HG03139 (cell line): ENCODE measurements at regions not wholly inside any gene's neighbourhood (a gene's known extent, or its start where the extent isn't known, plus 50 kb on each side); places are given as distances from the start of the nearest gene placed in this dataset.

Experiments
- ATAC-seq: cut with Tn5 transposase; IDR thresholded peaks from one replicate; pipeline ENCODE4 v1.9.1; 2021; ENCODE audit not compliant: unreplicated experiment

DNA sequence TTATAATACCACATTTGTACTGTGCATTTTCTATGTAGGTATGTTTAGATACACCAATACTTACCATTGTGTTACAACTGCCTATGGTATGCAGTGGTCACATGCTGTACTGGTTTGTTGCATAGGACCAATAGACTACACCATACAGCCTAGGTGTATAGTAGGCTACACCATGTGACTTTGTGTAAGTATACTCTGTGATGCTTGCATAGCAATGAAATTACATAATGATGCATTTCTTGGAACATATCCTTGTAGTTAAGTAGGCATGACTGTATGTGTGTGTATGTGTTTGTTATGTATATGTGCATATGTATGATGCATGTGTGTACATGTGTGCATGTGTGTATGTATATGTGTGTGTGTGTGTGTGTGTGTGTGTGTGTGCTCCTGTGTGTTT, 157.6 kb downstream of the TDRD15 start:
- no peak for ATAC-seq

GRCh38 chr2:21281791-21282514, 158.2 kb downstream of the TDRD15 start:
- no peak for ATAC-seq

DNA sequence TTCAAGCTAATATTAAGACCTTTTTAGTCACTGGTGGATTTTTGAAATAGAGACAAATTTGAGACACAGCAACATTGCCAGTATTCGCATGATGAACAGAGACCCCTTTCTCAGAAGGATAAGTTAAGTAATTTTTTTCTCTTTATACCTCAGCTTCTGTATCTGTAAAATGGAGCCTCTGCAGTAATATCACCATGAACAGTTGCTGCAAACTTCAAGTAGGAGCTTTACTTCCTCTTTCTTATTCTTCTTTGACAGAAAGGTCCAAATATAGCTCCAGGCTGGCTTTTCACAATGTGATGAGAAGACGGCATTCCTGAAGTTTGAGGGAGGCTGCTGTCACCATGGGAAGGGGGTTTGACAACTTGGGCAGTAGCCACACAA, 158.7 kb downstream of the TDRD15 start:
- no peak for ATAC-seq

DNA sequence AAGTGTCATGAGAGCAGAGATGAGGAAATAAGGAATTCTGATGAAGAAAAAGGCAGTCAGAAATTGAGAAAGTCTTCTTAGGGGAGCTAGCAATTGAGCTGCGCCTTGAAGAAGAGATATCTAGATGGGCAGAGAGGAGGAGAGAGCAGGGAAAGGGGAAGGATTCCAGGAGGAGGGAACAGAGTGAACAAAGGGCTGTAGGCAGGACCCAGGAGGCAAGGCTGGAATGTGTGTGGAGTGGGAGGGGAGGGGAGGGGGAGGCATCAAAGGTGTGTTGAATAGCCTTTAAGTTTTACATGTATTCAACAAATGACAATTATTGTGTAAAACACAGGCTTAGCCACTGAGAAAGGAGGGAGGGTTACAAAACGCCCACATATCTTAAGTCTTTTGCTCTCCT, 164.5 kb downstream of the TDRD15 start:
- no peak for ATAC-seq

DNA sequence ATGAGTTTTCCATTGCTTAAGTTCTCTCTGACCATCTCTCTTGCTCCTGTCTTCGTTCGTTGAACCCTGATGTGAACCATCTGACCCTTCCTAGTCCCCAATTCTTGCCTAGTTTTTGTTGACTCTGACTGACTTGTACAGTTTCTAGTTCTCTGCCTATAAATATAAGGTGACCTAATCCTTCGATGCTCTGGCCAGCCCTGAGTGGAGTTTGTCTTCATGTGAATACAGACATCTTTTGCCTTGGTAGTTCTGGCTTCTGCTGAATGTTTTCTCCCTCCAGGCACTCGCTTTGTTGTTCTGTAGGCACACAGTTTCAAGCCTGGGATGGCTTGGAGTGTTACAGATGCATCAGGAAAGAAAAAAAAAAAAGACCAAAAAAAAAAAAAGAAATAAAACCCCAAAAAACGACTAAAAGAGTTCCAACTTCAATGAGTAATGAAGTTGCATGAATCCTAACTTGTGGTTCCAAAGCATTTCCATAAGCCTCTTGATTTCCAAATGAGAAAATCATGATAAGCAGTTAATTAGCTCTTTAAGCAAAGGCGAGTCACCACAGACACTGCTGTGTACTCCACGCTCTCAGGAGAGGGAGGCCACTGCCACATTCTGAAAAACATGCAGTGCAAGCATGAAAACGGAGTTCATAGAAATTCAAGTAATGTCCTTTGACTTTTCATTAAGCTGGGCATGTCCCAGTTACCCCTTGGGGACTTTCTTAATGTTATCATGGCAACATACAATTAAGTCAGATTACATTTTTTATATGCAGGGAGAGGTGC, 165.2 kb downstream of the TDRD15 start:
- ATAC-seq, result no peak

DNA sequence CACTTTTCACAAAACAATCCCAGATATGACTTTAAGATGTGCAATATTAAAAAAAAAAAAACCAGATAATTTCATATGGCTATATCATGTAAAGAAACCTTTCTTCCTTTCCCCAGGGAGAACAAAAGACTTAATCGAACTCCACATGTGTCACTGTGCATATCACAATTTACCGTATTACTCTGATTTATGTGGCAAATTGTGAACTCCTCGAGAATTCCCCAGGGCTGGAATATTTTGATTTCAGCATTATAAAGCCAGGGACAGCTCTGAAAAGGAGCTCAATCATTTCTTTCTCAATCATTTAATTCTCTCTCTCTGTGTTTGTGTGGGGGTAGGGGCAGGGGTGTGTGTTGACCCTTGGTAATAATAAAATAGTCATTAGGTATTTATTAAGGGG, 165.8 kb downstream of the TDRD15 start:
- ATAC-seq, result no peak

GRCh38 chr2:21289989-21290388, 166.2 kb downstream of the TDRD15 start:
- ATAC-seq, result no peak

DNA sequence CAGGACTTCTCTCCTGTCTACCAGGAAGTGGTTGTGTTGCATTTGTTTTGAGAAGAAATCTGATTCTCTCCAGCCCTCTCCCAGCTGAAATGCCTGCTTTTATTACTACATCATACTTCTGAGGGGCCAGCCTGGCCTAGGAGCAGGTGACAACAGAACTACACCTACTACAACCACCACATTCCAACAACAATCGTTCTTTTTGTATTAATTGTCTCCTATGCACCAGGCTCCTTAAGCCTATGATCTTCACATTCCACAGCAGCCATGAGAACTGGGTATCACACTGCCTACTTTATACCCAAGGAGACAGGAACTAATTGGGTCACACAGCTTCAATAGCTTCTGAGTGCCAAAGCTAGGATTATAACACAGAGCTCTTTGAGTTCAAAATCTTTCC, 167.7 kb downstream of the TDRD15 start:
- no peak for ATAC-seq

DNA sequence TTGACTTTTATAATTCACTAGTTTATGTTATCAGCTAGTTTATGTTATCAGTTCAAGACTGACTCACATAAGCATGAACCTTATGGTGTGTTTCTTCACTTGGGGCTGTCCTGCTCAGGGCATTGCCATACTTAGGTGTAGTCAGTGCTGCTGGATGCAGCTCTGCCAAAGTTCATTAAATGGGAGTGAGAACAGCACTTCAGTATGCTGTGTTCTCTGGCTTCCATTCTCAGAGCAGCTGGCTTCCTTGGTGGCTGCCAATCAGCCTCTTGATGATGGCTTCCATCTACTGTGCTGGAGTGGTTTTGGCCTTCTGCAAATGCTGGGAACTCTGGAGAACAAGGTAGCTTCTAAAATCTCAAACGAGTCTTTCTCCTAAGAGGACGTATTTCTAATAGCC, 170.7 kb downstream of the TDRD15 start:
- ATAC-seq, result no peak

GRCh38 chr2:21299411-21299810, 175.6 kb downstream of the TDRD15 start:
- no peak for ATAC-seq

GRCh38 chr2:21301871-21302455, 178.2 kb downstream of the TDRD15 start:
- ATAC-seq, result no peak

DNA sequence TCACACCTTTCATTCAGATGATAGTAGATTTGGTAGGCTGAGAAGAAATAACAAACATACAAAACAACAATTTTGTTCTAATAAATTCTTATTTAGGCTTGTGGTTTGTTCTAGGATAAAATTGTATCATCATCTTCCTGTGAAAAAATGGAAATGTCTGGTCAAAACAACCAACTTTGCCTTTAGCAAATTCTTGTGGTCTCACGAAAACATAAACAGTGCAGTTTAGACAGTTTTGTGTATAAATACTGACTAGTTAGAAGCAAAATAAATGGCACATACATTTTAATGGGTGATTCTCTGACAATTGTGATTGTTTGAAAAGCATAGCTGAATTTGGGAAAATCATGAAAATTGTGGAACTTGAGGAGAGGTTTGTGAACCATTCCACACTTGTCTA, 180.1 kb downstream of the TDRD15 start:
- ATAC-seq, result no peak

DNA sequence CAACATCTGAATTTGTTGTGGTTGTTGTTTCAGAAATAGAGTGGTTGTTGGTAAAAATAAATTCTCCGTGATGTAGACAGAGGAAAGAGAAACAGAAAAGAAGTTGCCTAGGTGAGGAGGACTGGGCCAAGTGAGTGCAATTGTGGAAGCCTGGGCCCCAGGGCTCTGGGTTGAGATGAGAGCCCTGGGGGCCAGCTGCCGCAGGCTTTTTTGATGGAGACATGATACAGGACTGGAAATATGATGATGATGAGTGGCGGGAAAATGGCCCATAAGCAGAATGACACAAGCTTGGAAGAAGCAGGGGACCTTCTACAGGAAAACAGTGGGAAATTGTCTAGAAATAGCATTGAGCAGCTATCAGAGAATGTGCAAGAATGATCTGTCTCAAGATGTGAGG, 181.8 kb downstream of the TDRD15 start:
- ATAC-seq, result no peak

DNA sequence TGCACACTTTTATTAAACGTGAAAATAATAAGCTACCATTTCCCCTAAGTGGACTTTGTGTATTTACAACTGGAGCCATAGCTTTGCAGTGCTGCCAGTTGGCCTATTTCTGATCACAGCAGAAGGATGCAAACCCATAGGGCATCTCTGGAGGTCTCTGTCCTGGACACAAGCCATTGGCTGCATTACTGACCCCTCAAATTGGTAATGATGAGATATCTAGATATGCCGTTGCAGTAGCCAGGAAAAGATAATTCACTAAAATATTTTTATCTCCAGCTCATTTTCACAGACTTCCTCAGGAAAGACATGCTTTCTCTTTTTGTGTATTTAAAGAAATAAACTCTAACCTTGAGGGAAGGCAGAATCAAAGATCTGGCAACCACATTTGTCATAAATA, 182.5 kb downstream of the TDRD15 start:
- ATAC-seq, result no peak

DNA sequence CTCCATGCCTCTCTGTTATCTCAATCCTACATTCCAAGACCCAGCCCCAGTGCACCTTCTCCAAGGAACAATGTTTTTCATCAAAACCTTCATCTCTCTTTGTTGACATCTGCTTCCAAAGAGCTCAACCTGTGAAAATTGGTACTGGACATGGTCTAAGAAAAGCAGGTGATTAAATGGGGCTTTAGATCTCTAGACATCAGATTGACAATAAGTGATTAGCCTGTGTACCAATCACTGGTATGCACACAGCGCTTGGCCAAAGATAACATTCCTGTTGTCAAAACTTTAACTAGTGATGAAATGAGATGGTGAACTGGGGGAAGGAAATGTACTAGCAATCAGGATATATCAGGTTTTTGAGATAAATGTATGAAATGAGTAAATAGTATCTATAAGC, 183.3 kb downstream of the TDRD15 start:
- ATAC-seq, result no peak

- no peak for ATAC-seq
Measured at GRCh38 chr2:21310493-21310892, 186.7 kb downstream of the TDRD15 start.

DNA sequence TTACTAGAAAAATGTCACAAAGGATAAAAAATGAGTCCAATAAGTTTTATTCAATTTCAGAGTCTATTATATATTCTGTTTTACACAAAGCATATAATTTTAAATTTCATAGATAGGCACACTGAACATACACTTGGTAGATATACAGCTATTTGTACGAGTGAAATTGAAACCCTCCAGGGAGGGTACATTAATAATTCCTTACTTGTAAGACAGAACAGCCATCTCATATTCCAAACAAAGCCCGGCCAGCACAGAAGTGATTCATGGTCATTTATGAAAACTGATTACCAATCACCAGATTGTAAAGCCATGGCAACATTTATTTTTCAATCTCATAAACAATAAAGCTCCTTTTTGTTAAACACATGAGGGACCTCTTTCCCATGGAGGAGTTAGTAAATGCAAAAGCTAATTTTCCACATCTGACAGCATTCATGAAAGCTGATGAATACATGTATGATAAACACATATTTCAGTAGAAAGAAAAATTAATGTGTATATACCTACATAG, 190.6 kb downstream of the TDRD15 start:
- no peak for ATAC-seq

DNA sequence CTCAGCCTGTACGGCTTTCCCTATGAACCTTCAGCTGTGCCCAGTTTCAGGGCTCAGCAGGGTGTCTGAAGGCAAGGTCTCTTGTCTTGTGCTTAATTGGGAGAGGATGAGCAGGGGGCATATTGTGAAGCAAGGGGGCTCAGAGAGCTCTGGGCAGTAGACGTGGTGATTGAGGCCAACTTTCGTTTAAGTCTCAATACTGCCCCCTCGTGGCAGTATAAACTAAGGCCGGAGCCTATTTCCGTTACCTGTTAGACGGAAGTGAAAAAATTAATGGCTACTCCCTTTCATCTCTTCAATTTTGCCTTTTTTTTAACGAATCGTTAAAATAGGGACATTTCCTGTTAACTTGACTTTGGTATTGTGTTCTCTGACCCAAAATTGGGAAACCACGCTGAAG, 193.4 kb downstream of the TDRD15 start:
- peak; percentile 76 for ATAC-seq

DNA sequence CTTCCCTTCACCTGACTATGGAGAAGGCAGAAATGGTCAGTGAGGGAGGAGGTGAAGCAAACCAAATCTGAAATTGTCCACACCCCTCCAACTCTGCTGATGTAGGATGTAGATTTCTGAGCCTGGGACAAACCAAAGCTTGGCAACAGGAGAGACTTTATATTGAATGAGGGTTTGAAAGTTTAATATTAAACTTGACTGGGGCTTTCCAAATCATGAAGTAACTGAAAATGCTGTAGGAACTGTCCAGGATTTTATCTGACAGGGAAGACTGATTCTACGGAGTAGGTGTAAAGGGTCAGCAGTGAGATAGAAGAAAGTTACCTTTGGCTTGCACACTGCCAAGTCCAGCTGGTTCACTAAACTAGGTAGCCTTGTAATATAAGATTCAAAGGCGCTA, 194.5 kb downstream of the TDRD15 start:
- no peak for ATAC-seq

GRCh38 chr2:21326152-21326551, 202.4 kb downstream of the TDRD15 start:
- ATAC-seq, result no peak

GRCh38 chr2:21328177-21328576, 204.4 kb downstream of the TDRD15 start:
- no peak for ATAC-seq

GRCh38 chr2:21330786-21331391, 207.1 kb downstream of the TDRD15 start:
- no peak for ATAC-seq
